Pons (tissue), 1 donor: ENCODE measurements at regions not wholly inside any gene's neighbourhood (a gene's known extent, or its start where the extent isn't known, plus 50 kb on each side); places are given as distances from the start of the nearest gene placed in this dataset.
A peak's percentile ranks its signal among the peaks of the same experiment; 100 is the strongest.

Experiments
- DNase-seq: peaks from one replicate; pipeline ENCODE4 v3.0.0-alpha.2; 2016; ENCODE audit warnings: low spot score

DNA sequence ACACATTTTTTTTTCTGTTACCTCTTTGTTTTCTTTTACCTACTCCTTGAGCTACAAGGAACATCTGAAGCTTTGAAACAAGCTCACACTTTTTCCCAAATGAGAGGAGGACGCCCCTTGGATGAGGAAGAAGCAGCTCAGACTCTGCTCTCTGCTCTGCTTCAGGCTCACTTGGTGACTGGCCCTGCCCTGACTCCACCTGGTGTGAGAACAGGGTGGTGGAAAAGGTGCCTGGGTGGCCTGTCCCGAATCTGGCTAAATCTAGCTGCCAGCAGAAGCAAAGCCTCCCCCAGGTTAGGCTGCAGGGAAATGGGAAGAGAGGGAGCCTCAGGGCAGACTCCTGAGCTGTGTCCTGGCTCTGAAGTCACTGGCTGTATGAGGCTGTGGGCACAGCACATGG, 68.0 kb upstream of the CEACAM8 start:
- no peak for DNase-seq

DNA sequence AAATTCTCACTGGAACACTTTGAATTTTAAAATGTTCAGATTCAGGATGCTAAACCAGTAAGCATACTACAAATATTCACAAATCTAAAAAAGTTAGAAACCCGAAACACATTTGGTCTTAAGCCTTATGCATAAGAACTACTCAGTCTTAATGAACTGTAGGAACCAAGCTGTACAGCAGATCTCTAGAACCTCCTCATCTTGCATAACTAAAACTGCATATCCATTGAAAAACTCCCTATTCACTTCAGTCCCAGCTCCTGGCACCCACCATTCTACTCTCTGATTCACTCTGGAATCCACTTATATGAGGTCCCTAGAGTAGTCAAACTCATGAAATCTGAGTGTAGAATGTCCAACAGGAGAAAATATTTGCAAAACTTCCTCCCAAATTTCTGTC, 65.6 kb upstream of the CEACAM8 start:
- DNase-seq: no peak

DNA sequence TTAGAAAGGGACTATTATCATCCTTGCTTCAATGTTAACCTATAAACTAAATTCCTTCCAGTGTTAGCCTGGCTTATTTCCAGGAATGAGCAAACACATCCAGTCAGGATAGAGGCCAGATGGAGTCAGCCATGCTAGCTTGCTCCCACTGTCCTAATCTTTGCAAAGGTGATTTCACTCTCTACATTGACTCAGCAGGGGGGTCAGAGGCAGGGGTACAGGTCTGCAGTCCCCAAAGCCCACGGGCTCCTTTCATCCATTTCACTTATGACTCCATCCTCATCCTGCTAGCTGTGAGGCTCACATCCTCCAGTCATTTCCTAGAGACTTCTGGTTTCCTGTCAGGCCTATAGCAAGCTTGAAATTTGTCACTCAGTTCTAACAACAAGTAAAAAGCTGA, 63.4 kb upstream of the CEACAM8 start:
- DNase-seq: no peak

DNA sequence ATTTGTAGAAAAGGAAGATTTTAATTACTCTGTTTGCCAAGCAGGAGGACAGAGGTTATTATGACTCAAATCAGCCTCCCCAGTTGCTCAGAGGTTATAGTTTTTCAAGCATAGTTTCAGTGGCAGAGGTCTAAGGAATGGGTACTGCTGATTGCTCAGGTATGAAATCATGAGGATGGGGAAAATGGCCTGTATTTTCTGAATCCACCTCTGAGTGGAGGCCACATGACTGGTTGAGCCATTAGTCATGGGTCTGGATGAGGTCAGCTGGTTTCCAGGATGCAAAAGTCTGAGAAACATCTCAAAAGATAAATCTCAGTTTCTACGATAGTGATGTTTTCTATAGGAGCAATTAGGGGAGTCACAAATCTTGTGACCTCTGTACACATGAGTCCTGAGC, 62.8 kb upstream of the CEACAM8 start:
- no peak for DNase-seq

DNA sequence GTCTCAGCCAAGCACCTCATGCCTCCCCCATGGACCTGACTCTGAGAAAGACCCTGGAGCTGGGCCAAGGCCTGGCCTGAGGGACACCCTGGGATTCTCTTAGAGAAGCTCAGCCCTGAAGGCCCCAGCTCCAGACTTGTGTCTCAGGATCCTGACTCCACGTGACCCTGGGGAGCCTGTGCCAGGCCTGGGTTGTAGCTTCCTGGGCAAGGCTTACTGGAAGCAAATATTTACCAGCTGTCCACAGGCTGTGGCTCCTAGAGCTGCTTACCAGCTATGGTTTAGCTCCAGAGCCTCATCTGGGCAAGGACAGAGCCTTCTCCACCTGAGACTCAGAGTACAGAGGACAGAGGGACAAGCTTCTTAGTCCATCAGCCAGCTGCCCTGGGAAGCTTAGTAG, 61.0 kb upstream of the CEACAM8 start:
- peak; percentile 3 for DNase-seq

DNA sequence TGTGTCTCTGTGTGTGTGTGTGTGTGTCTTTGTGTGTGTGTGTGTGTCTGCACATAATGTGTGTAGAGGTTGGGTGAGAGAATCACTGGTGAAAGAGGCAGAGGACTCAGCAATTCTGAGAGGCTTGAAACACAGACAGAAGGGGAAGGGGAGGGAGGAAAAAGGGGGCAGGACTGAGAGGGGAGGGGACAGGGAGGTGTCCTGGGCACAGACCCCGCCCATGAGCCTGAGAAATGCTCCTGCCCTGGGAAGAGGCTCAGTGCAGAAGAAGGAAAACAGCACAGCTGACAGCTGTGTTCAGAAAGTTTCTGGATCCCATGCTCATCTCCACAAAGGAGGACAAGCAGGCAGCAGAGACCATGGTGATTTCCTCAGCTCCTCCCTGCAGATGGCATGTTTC, 59.1 kb upstream of the CEACAM8 start:
- no peak for DNase-seq

DNA sequence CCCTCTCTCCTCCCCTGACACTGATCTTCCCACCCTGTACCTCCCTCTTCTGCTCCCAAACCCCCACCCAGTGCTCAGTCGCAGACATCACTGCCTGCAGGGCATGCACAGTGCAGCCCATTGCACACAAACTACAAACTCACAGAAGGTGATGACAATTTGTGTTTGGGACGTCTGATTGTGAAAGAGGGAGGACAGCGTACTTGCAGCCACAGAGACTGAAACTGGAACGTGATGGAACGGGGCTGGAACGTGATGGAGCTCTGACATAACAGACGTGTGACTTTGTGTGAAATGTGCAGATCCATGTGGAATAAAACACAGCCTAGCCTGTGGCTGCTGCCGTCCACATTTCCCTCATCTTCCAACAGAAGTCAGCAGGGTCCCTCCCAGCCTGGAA, 57.3 kb upstream of the CEACAM8 start:
- no peak for DNase-seq
